Neural progenitor cell (in vitro differentiated cells): ENCODE measurements at regions not wholly inside any gene's neighbourhood (a gene's known extent, or its start where the extent isn't known, plus 50 kb on each side); places are given as distances from the start of the nearest gene placed in this dataset.

ENCODE experiments used
- EZH2 ChIP-seq: fragments of 200-600 bp; sonication (generic); IDR thresholded peaks from 2 replicates; pipeline ENCODE4 v1.6.1; 2017; ENCODE audit warnings: antibody characterized with exemption, mild to moderate bottlenecking, moderate library complexity
- EZH2phosphoT487 ChIP-seq: fragments of 200-600 bp; sonication (generic); IDR thresholded peaks from 2 replicates; pipeline ENCODE4 v1.6.1; 2017; ENCODE audit warnings: antibody characterized with exemption
- TF ChIP-seq, protein P1 (sequence below): fragments of 200-600 bp; sonication (generic); IDR thresholded peaks from 2 replicates; pipeline ENCODE4 v1.5.1; 2017; ENCODE audit warnings: antibody characterized with exemption, mild to moderate bottlenecking

DNA sequence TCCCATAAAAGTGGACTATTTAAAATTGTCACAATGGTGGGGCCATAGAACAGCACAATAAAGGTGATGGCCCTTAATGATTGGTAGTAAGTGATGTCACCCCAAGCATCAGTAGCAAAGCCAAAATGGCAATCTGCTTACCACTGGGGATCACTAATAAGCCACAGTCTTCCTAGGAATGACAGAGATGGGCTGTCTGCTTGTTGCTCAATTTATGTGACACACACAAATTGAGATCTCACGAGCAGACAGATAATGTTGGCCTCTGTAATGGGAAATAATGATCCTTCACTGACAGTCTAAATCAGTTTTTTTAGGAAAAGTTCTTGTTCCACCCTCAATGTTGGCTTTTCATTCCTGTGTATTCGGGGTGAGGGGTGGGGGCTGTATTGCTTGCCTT, 515.1 kb downstream of the BRD1 start:
- TF ChIP-seq, protein P1, sequence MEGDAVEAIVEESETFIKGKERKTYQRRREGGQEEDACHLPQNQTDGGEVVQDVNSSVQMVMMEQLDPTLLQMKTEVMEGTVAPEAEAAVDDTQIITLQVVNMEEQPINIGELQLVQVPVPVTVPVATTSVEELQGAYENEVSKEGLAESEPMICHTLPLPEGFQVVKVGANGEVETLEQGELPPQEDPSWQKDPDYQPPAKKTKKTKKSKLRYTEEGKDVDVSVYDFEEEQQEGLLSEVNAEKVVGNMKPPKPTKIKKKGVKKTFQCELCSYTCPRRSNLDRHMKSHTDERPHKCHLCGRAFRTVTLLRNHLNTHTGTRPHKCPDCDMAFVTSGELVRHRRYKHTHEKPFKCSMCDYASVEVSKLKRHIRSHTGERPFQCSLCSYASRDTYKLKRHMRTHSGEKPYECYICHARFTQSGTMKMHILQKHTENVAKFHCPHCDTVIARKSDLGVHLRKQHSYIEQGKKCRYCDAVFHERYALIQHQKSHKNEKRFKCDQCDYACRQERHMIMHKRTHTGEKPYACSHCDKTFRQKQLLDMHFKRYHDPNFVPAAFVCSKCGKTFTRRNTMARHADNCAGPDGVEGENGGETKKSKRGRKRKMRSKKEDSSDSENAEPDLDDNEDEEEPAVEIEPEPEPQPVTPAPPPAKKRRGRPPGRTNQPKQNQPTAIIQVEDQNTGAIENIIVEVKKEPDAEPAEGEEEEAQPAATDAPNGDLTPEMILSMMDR, result no peak
- TF ChIP-seq EZH2 (no peak), EZH2phosphoT487 (no peak)
